ENCODE measurements at regions not wholly inside any gene's neighbourhood (a gene's known extent, or its start where the extent isn't known, plus 50 kb on each side); places are given as distances from the start of the nearest gene placed in this dataset.

DNA sequence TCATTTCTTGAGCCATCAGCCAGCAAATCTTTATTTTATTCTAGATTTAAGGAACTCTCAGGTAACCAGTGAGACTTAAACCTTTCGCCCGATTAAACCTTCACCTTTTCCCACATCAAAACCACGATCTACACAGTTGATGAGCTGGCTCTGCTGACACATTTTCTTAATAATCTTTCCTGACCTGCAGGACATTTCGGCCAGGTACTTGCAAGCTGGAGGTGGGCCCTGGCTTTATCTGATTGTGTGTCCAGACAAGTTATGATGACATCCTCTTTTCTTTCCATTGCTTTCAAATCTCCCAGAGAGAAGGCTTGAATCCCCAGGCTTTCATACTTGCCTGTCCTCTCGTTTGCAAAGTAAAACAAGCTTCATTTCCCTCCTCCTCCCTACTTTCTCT lies 144.2 kb downstream of the EFNB2 start:
- no peak for DNase-seq (ENCODE audit: extremely low spot score)
- no peak for TF ChIP-seq CTCF (IDR thresholded peaks at IDR 0.05; ENCODE audit: control extremely low read depth, extremely low read depth, low read depth, missing control alignments)
- CTCF ChIA-PET = interaction anchor here (1.5 kb wide), 1 partner anchor 8 kb away, joined by 5 read pairs; no protein-coding TSS in a partner anchor
- POLR2A ChIA-PET = no interaction called here

GRCh38 chr13:106390367-106390766 lies 145.1 kb downstream of the EFNB2 start:
- CTCF ChIA-PET = interaction anchor here (0.7 kb wide), 1 partner anchor 31 kb away, joined by 3 read pairs; no protein-coding TSS in a partner anchor
- no peak for DNase-seq (ENCODE audit: extremely low spot score)
- TF ChIP-seq CTCF (IDR thresholded peaks at IDR 0.05; ENCODE audit: control extremely low read depth, extremely low read depth, low read depth, missing control alignments) = no peak
- POLR2A ChIA-PET = no interaction called here

GRCh38 chr13:106385654-106386053 lies 149.8 kb downstream of the EFNB2 start:
- no peak for DNase-seq (ENCODE audit: extremely low spot score)
- ChIA-PET CTCF (no interaction called here), POLR2A (no interaction called here)
- no peak for TF ChIP-seq CTCF (IDR thresholded peaks at IDR 0.05; ENCODE audit: control extremely low read depth, extremely low read depth, low read depth, missing control alignments)

DNA sequence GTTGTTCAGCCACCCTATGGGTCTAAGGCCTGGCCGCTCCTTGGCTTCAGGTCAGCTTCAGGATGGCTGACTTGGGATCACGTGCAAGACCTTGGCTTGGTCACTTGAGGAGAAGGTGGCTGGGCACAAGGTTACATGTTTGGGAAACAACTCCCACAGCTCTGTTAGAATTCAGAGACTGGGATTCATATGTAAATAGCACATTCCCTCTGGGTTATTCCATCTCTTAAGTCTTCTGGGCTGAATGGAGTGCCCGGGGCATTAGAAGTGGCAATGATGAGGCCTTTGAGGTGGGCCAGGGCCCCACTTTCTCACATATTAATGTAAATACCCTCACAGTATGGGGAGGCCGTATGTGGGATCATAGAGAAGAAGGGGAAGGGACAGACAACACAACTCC lies 150.9 kb downstream of the EFNB2 start:
- CTCF ChIA-PET = interaction anchor here (1.1 kb wide), 1 partner anchor 10 kb away, joined by 3 read pairs; no protein-coding TSS in a partner anchor
- no peak for TF ChIP-seq CTCF (IDR thresholded peaks at IDR 0.05; ENCODE audit: control extremely low read depth, extremely low read depth, low read depth, missing control alignments)
- POLR2A ChIA-PET = no interaction called here
- no peak for DNase-seq (ENCODE audit: extremely low spot score)

- ChIA-PET CTCF (interaction anchor here (1.1 to 1.5 kb wide), 3 partner anchors 8 to 16 kb away, joined by 3 to 5 read pairs (median 4); no protein-coding TSS in a partner anchor), POLR2A (no interaction called here)
- no peak for TF ChIP-seq CTCF (IDR thresholded peaks at IDR 0.05; ENCODE audit: control extremely low read depth, extremely low read depth, low read depth, missing control alignments)
- no peak for DNase-seq (ENCODE audit: extremely low spot score)
Observed at GRCh38 chr13:106383791-106384190, 151.7 kb downstream of the EFNB2 start.

DNA sequence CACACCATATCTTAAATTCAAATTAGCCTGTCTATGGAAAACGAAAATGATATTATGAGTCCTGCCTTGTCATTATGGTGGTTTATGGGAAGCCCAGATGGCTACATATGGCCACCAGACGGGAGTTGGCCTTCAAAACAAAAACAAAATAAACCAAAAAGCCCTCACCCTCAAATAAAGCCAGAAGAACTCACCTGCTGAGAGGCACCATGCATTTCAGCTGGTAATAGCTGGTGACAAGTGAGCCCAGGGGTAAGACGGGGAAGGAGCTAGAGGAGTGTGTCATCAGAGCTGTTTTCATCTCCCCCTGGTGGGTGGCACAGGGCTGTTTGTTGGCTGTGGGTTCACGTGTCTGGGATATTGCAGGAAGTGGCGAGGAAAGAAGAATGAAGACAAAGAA lies 152.9 kb downstream of the EFNB2 start:
- POLR2A ChIA-PET = no interaction called here

More for the DNA sequence above, 152.9 kb downstream of the EFNB2 start:
- DNase-seq (ENCODE audit: extremely low spot score) = no peak
- CTCF ChIA-PET = interaction anchor here (1.2 to 1.5 kb wide), 2 partner anchors 10 to 15 kb away, joined by 4 to 5 read pairs; no protein-coding TSS in a partner anchor
- no peak for TF ChIP-seq CTCF (IDR thresholded peaks at IDR 0.05; ENCODE audit: control extremely low read depth, extremely low read depth, low read depth, missing control alignments)
